Endothelial cell of umbilical vein (primary cell): ENCODE measurements at regions not wholly inside any gene's neighbourhood (a gene's known extent, or its start where the extent isn't known, plus 50 kb on each side); places are given as distances from the start of the nearest gene placed in this dataset.

Experiments used
- BruUV-seq: library from RNA; stranded (reverse); fragments of 400-500 nt; replicated peaks from 2 replicates; lab custom pipeline; 2021; lab: Mats Ljungman, UMichigan
- CTCF ChIA-PET: fragments of 300-600, 350-600 bp; sonication (Branson Sonifier 250); formaldehyde crosslinking; loops from one replicate; lab custom pipeline; 2021; ENCODE audit warnings: antibody characterized with exemption, inconsistent platforms; lab: Charles Lee
- POLR2A ChIA-PET: fragments of 300-600, 350-600 bp; sonication (Branson Sonifier 250); formaldehyde crosslinking; loops from one replicate; lab custom pipeline; 2021; ENCODE audit warnings: antibody characterized with exemption, inconsistent platforms; lab: Charles Lee
- DNase-seq: peaks from one replicate; pipeline ENCODE4 v3.0.0-alpha.2; 2011; ENCODE audit warnings: low read depth, low spot score
- FAIRE-seq: peaks from 2 replicates; lab custom pipeline; 2011; peaks lifted over from hg19 to GRCh38; lab: Jason Lieb, UNC
- H2AFZ ChIP-seq: 2 replicates; pipeline ENCODE4 v1.6.0; 2012; ENCODE audit warnings: low read depth, low read length, control low read depth, inconsistent platforms
- H3K27ac ChIP-seq: 2 replicates; pipeline ENCODE4 v1.5.1; 2011; ENCODE audit warnings: low read depth, mild to moderate bottlenecking, control low read depth, low read length, moderate library complexity; ENCODE audit not compliant: insufficient read depth
- H3K27me3 ChIP-seq, 2 experiments: 2 replicates each; pipeline versions ENCODE4 v1.6.0 to v1.6.1; 2011; ENCODE audit warnings: low read length in 2 of 2, mixed read lengths in 1 of 2; ENCODE audit not compliant: control insufficient read depth in 2 of 2, insufficient read depth in 2 of 2
- H3K36me3 ChIP-seq, 2 experiments: 2 replicates in 1 of 2; 3 replicates in 1 of 2; pipeline ENCODE4 v1.5.1; 2011; ENCODE audit warnings: low read length in 2 of 2, mild to moderate bottlenecking in 1 of 2, moderate library complexity in 1 of 2; ENCODE audit not compliant: control insufficient read depth in 2 of 2, insufficient read depth in 2 of 2; ENCODE audit errors: extremely low read depth in 1 of 2
- H3K4me1 ChIP-seq: 3 replicates; pipeline ENCODE4 v1.5.1; 2011; ENCODE audit warnings: mild to moderate bottlenecking, low read length; ENCODE audit not compliant: control insufficient read depth, insufficient read depth; ENCODE audit errors: extremely low read depth
- H3K4me2 ChIP-seq: 2 replicates; pipeline ENCODE4 v1.6.1; 2011; ENCODE audit warnings: low read length, control low read depth, mixed read lengths; ENCODE audit not compliant: insufficient read depth
- H3K4me3 ChIP-seq, 3 experiments: fragments of 200-600 bp in 1 of 3; sonication (generic), shearing (Covaris generic) in 1 of 3; replicated peaks in 1 of 3; 2 replicates each; pipeline ENCODE4 v1.5.1; 2011 to 2016; ENCODE audit warnings: control low read depth in 3 of 3, low read length in 3 of 3, mild to moderate bottlenecking in 2 of 3, inconsistent platforms in 1 of 3, low read depth in 1 of 3, moderate library complexity in 1 of 3; ENCODE audit not compliant: insufficient read depth in 1 of 3
- H3K79me2 ChIP-seq: 2 replicates; pipeline ENCODE4 v1.6.0; 2012; ENCODE audit warnings: low read length, inconsistent platforms; ENCODE audit not compliant: control insufficient read depth, insufficient read depth
- H3K9ac ChIP-seq: replicated peaks from 2 replicates; pipeline ENCODE3; 2011; ENCODE audit warnings: low read length, control low read depth; ENCODE audit not compliant: insufficient read depth; ENCODE audit errors: extremely low read depth
- H3K9me1 ChIP-seq: replicated peaks from 3 replicates; pipeline ENCODE4 v1.6.0; 2011; ENCODE audit warnings: mild to moderate bottlenecking, low read length; ENCODE audit not compliant: control insufficient read depth, insufficient read depth; ENCODE audit errors: extremely low read depth
- H3K9me3 ChIP-seq: replicated peaks from 2 replicates; pipeline ENCODE4 v1.5.1; 2012; ENCODE audit warnings: low read length, inconsistent platforms; ENCODE audit not compliant: control insufficient read depth, insufficient read depth
- H4K20me1 ChIP-seq: replicated peaks from 2 replicates; pipeline ENCODE3; 2011; ENCODE audit warnings: mild to moderate bottlenecking, low read length; ENCODE audit not compliant: control insufficient read depth, insufficient read depth; ENCODE audit errors: extremely low read depth
- CTCF ChIP-seq, 2 donors: IDR thresholded peaks; 1 replicate in 1 of 2; 2 replicates in 1 of 2; pipeline ENCODE4 v1.5.1; 2011; ENCODE audit warnings: low read length in 2 of 2, mild to moderate bottlenecking in 2 of 2, moderate library complexity in 2 of 2, control low read depth in 1 of 2, inconsistent platforms in 1 of 2, low read depth in 1 of 2; ENCODE audit not compliant: insufficient read depth in 1 of 2; ENCODE audit errors: extremely low read depth in 1 of 2
- EZH2 ChIP-seq: IDR thresholded peaks from 2 replicates; pipeline ENCODE4 v1.6.1; 2012; ENCODE audit warnings: borderline replicate concordance, low read depth, mild to moderate bottlenecking, moderate library complexity, low read length, inconsistent platforms; ENCODE audit not compliant: severe bottlenecking
- FOS ChIP-seq: IDR thresholded peaks from 2 replicates; pipeline ENCODE4 v1.6.1; 2011; ENCODE audit warnings: mild to moderate bottlenecking, low read length, moderate library complexity, borderline replicate concordance; ENCODE audit not compliant: insufficient read depth
- GATA2 ChIP-seq: IDR thresholded peaks from 2 replicates; pipeline ENCODE4 v1.7.0; 2011; ENCODE audit warnings: low read depth, mild to moderate bottlenecking, moderate library complexity, mixed read lengths, low read length; ENCODE audit not compliant: insufficient read length, insufficient read depth
- JUN ChIP-seq: IDR thresholded peaks from 2 replicates; pipeline ENCODE4 v1.6.1; 2011; ENCODE audit warnings: borderline replicate concordance, low read depth; ENCODE audit not compliant: insufficient read length, insufficient read depth
- MYC ChIP-seq: IDR thresholded peaks from one replicate; pipeline ENCODE4 v1.6.1; 2011; ENCODE audit warnings: mild to moderate bottlenecking, low read depth, low read length
- POLR2A ChIP-seq: IDR thresholded peaks from 2 replicates; pipeline ENCODE4 v1.6.1; 2012; ENCODE audit warnings: low read depth, mild to moderate bottlenecking, control low read depth, low read length
- POLR2AphosphoS5 ChIP-seq: IDR thresholded peaks from 2 replicates; pipeline ENCODE4 v1.6.1; 2012; ENCODE audit warnings: low read depth, mild to moderate bottlenecking, control low read depth, low read length, moderate library complexity; ENCODE audit not compliant: insufficient read depth
- dilution Hi-C: fragments of 300-500 bp; cut with MboI; formaldehyde crosslinking; loops from one replicate; pipeline ENCODE4 v1.15.0; 2019; ENCODE audit warnings: low sequenced_read_pairs; ENCODE audit not compliant: extremely low pct_ligation_motif_present
- intact Hi-C: fragments of 100-400 bp; cut with micrococcal nuclease; formaldehyde crosslinking; loops from one replicate; pipeline ENCODE4 v1.10.0; 2022
- TF ChIP-seq, protein P1 (sequence below): IDR thresholded peaks from 2 replicates; pipeline ENCODE4 v1.6.1; 2011; ENCODE audit not compliant: insufficient read depth, insufficient read length

GRCh38 chr6:1227600-1227934 lies 84.3 kb upstream of the FOXQ1 start:
- H4K20me1 ChIP-seq = no peaks in the 10 kb centered on the region
- H3K4me2 ChIP-seq = no peak overlapping the region
- TF ChIP-seq CTCF (IDR thresholded peaks at IDR 0.05; ENCODE audit: extremely low read depth in 1 of 2, insufficient read depth in 1 of 2, low read depth in 1 of 2, low read length in 2 of 2) (no peak), JUN (no peak), EZH2 (no peak), GATA2 (no peak), MYC (no peak), POLR2AphosphoS5 (no peak), POLR2A (no peak), FOS (no peak)
- TF ChIP-seq, protein P1, sequence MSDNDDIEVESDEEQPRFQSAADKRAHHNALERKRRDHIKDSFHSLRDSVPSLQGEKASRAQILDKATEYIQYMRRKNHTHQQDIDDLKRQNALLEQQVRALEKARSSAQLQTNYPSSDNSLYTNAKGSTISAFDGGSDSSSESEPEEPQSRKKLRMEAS = no peak
- intact Hi-C loops = no loop called here
- POLR2A ChIA-PET = no interaction called here
- FAIRE-seq = no peak
- H3K27me3 ChIP-seq = no peaks in the 10 kb centered on the region
- DNase-seq = no peak
- H3K27ac ChIP-seq = no peak overlapping the region
- H2AFZ ChIP-seq = no peak overlapping the region
- no peaks in the 10 kb centered on the region for H3K79me2 ChIP-seq
- H3K36me3 ChIP-seq = no peaks in the 10 kb centered on the region
- BruUV-seq = no TSS peak
- no peak overlapping the region for H3K9ac ChIP-seq
- H3K9me1 ChIP-seq = no peaks in the 10 kb centered on the region
- H3K9me3 ChIP-seq = no peaks in the 10 kb centered on the region
- dilution Hi-C loops = no loop called here
- CTCF ChIA-PET = no interaction called here
- H3K4me3 ChIP-seq = no peak overlapping the region
- H3K4me1 ChIP-seq = no peaks in the 10 kb centered on the region
